ENCODE measurements at regions not wholly inside any gene's neighbourhood (a gene's known extent, or its start where the extent isn't known, plus 50 kb on each side); places are given as distances from the start of the nearest gene placed in this dataset.

- Histone ChIP-seq H3K4me3 (peak overlapping the region in 2 of 4 donors; percentile 3 to 10), H3K9me3 (no peaks in the 10 kb centered on the region), H3K27ac (replicated peaks in 1 of 4) (no peak overlapping the region), H3K4me1 (peaks cover 0 to 13% (median 11%) of the 10 kb centered on the region in 4 donors), H3K27me3 (no peaks in the 10 kb centered on the region), H3K36me3 (no peaks in the 10 kb centered on the region)
- WGBS = 54% methylated on average over 10 of the region's 10 CpGs
- no peak for DNase-seq (ENCODE audit: extremely low spot score)
- intact Hi-C loops (cut with DNase I) = no loop called here
- TF ChIP-seq POLR2AphosphoS5 (IDR thresholded peaks at IDR 0.05) (no peak), POLR2A (IDR thresholded peaks at IDR 0.05; ENCODE audit: low read depth) (no peak), EP300 (IDR thresholded peaks at IDR 0.05) (no peak)
- TF ChIP-seq, protein P1, sequence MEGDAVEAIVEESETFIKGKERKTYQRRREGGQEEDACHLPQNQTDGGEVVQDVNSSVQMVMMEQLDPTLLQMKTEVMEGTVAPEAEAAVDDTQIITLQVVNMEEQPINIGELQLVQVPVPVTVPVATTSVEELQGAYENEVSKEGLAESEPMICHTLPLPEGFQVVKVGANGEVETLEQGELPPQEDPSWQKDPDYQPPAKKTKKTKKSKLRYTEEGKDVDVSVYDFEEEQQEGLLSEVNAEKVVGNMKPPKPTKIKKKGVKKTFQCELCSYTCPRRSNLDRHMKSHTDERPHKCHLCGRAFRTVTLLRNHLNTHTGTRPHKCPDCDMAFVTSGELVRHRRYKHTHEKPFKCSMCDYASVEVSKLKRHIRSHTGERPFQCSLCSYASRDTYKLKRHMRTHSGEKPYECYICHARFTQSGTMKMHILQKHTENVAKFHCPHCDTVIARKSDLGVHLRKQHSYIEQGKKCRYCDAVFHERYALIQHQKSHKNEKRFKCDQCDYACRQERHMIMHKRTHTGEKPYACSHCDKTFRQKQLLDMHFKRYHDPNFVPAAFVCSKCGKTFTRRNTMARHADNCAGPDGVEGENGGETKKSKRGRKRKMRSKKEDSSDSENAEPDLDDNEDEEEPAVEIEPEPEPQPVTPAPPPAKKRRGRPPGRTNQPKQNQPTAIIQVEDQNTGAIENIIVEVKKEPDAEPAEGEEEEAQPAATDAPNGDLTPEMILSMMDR (IDR thresholded peaks at IDR 0.05) = no peak
Observed at GRCh38 chr13:80235166-80235966, 105.6 kb downstream of the SPRY2 start.

DNA sequence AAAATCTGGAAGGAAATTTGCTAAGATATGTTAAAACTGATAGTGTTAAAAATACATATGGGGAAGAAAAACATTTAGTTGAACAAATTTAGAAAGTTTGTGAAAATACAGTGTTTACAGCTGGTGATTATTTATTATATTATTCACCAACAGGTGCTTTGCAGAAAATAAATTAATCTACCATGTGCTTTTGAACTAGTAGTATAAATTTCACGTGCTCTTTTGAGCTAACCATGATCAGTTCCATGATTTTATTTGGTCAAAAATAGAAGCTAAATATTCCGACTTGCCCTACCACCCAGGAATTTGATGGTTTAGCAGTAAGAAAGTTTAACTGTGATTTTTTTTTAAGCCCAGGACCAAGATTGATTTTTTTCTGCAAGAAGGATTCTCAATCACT, 113.3 kb downstream of the SPRY2 start:
- H3K4me1 ChIP-seq = no peaks in the 10 kb centered on the region
- 82% methylated on average over 2 of the region's 2 CpGs for WGBS
- H3K27me3 ChIP-seq = no peaks in the 10 kb centered on the region
- no peak overlapping the region for H3K4me3 ChIP-seq
- DNase-seq (ENCODE audit: extremely low spot score) = no peak
- H3K27ac ChIP-seq (replicated peaks in 1 of 4) = no peak overlapping the region
- H3K9me3 ChIP-seq = no peaks in the 10 kb centered on the region
- TF ChIP-seq POLR2A (IDR thresholded peaks at IDR 0.05; ENCODE audit: low read depth) = no peak
- TF ChIP-seq, protein P1 (IDR thresholded peaks at IDR 0.05) = no peak
- TF ChIP-seq EP300 (IDR thresholded peaks at IDR 0.05) = no peak
- TF ChIP-seq POLR2AphosphoS5 (IDR thresholded peaks at IDR 0.05) = no peak
- intact Hi-C loops (cut with DNase I) = no loop called here
- H3K36me3 ChIP-seq = no peaks in the 10 kb centered on the region

- Histone ChIP-seq H3K27ac (replicated peaks in 1 of 4) (no peak overlapping the region), H3K27me3 (no peaks in the 10 kb centered on the region), H3K36me3 (no peaks in the 10 kb centered on the region), H3K9me3 (no peaks in the 10 kb centered on the region), H3K4me3 (no peak overlapping the region), H3K4me1 (no peaks in the 10 kb centered on the region)
- DNase-seq (ENCODE audit: extremely low spot score) = no peak
- WGBS = 97% methylated on average over 2 of the region's 2 CpGs
- TF ChIP-seq EP300 (IDR thresholded peaks at IDR 0.05) (no peak), POLR2A (IDR thresholded peaks at IDR 0.05; ENCODE audit: low read depth) (no peak), POLR2AphosphoS5 (IDR thresholded peaks at IDR 0.05) (no peak)
- TF ChIP-seq, protein P1 (IDR thresholded peaks at IDR 0.05) = no peak
- intact Hi-C loops (cut with DNase I) = no loop called here
Observed at GRCh38 chr13:80226645-80227044, 114.3 kb downstream of the SPRY2 start.

- no peaks in the 10 kb centered on the region for H3K27me3 ChIP-seq
- no peak overlapping the region for H3K27ac ChIP-seq (replicated peaks in 1 of 4)
- intact Hi-C loops (cut with DNase I) = no loop called here
- H3K4me1 ChIP-seq = no peaks in the 10 kb centered on the region
- no peak overlapping the region for H3K4me3 ChIP-seq
- H3K36me3 ChIP-seq = no peaks in the 10 kb centered on the region
- no peak for TF ChIP-seq POLR2A (IDR thresholded peaks at IDR 0.05; ENCODE audit: low read depth)
- TF ChIP-seq, protein P1 (IDR thresholded peaks at IDR 0.05) = no peak
- no peak for TF ChIP-seq POLR2AphosphoS5 (IDR thresholded peaks at IDR 0.05)
- no peak for TF ChIP-seq EP300 (IDR thresholded peaks at IDR 0.05)
- no peak for DNase-seq (ENCODE audit: extremely low spot score)
- H3K9me3 ChIP-seq = no peaks in the 10 kb centered on the region
Observed at GRCh38 chr13:80224468-80224867, 116.5 kb downstream of the SPRY2 start.

Data from esophagus muscularis mucosa (tissue), 4 donors.